Sigmoid colon (tissue), 6 donors: ENCODE measurements at regions not wholly inside any gene's neighbourhood (a gene's known extent, or its start where the extent isn't known, plus 50 kb on each side); places are given as distances from the start of the nearest gene placed in this dataset.
A peak's percentile ranks its signal among the peaks of the same experiment; 100 is the strongest.

ENCODE experiments used
- DNase-seq: peaks from one replicate; pipeline ENCODE4 v3.0.0-alpha.2; 2019
- H3K27ac ChIP-seq, 4 donors: fragments of 200-600 bp; sonication (generic); one replicate each; pipeline ENCODE4 v1.5.1; 2016 to 2019; ENCODE audit warnings: mild to moderate bottlenecking in 1 of 4
- H3K27me3 ChIP-seq, 3 donors: fragments of 200-600 bp; sonication (generic); one replicate each; pipeline ENCODE4 v1.5.1; 2019; ENCODE audit warnings: mild to moderate bottlenecking in 1 of 3
- H3K36me3 ChIP-seq, 4 donors: fragments of 200-600 bp; sonication (generic); one replicate each; pipeline ENCODE4 v1.5.1; 2016 to 2019
- H3K4me1 ChIP-seq, 4 donors: fragments of 200-600 bp; sonication (generic); one replicate each; pipeline ENCODE4 v1.5.1; 2017 to 2019
- H3K4me3 ChIP-seq, 4 donors: fragments of 200-600 bp; sonication (generic); one replicate each; pipeline ENCODE4 v1.5.1; 2017 to 2019; ENCODE audit warnings: mild to moderate bottlenecking in 2 of 4, moderate library complexity in 1 of 4
- H3K9me3 ChIP-seq, 4 donors: fragments of 200-600 bp in 3 of 4; sonication (generic) in 3 of 4; one replicate each; pipeline versions ENCODE4 v1.5.1 to v1.6.1; 2013 to 2019
- EP300 ChIP-seq, 4 donors: sonication (generic); formaldehyde crosslinking; IDR thresholded peaks; one replicate each; pipeline ENCODE4 v1.6.1; 2017; ENCODE audit warnings: antibody characterized with exemption in 4 of 4
- POLR2A ChIP-seq, 2 donors: fragments of 450-650 bp; IDR thresholded peaks; one replicate each; pipeline ENCODE4 v1.6.1; 2016; ENCODE audit warnings: antibody characterized with exemption in 2 of 2, mild to moderate bottlenecking in 2 of 2, moderate library complexity in 2 of 2
- POLR2AphosphoS5 ChIP-seq, 4 donors: sonication (generic); formaldehyde crosslinking; IDR thresholded peaks; one replicate each; pipeline ENCODE4 v1.6.1; 2017; ENCODE audit warnings: antibody characterized with exemption in 4 of 4
- WGBS, 2 donors: extraction: QIAGEN DNeasy Blood & Tissue Kit; methylation state at CpG; one replicate each; pipeline ENCODE4 v1.1.7; 2013; 5-methylcytosine and 5-hydroxymethylcytosine counted together
- intact Hi-C: fragments of 100-400 bp; cut with DNase I; formaldehyde crosslinking; loops from one replicate; pipeline ENCODE4 v1.15.1; 2023
- TF ChIP-seq, protein P1 (sequence below), 4 experiments: fragments of 450-650 bp in 3 of 4; fragments of 200-600 bp in 1 of 4; IDR thresholded peaks; one replicate each; pipeline ENCODE4 v1.5.1; 2016 to 2019; ENCODE audit warnings: antibody characterized with exemption in 4 of 4, mild to moderate bottlenecking in 3 of 4, moderate library complexity in 2 of 4
- donor health status: healthy with polysubstance abuse.
- donor health status: healthy.

GRCh38 chr17:69760562-69760961, 314.5 kb upstream of the KCNJ16 start:
- 76 to 92% methylated on average over 1 of the region's 1 CpG for WGBS, 2 donors
- Histone ChIP-seq H3K4me1 (peaks cover 0 to 13% (median 6%) of the 10 kb centered on the region in 4 donors), H3K27me3 (no peaks in the 10 kb centered on the region), H3K4me3 (no peak overlapping the region), H3K9me3 (no peaks in the 10 kb centered on the region), H3K27ac (no peak overlapping the region), H3K36me3 (no peaks in the 10 kb centered on the region)
- DNase-seq = no peak
- TF ChIP-seq POLR2A (IDR thresholded peaks at IDR 0.05) (no peak), EP300 (IDR thresholded peaks at IDR 0.05) (no peak), POLR2AphosphoS5 (IDR thresholded peaks at IDR 0.05) (no peak)
- TF ChIP-seq, protein P1, sequence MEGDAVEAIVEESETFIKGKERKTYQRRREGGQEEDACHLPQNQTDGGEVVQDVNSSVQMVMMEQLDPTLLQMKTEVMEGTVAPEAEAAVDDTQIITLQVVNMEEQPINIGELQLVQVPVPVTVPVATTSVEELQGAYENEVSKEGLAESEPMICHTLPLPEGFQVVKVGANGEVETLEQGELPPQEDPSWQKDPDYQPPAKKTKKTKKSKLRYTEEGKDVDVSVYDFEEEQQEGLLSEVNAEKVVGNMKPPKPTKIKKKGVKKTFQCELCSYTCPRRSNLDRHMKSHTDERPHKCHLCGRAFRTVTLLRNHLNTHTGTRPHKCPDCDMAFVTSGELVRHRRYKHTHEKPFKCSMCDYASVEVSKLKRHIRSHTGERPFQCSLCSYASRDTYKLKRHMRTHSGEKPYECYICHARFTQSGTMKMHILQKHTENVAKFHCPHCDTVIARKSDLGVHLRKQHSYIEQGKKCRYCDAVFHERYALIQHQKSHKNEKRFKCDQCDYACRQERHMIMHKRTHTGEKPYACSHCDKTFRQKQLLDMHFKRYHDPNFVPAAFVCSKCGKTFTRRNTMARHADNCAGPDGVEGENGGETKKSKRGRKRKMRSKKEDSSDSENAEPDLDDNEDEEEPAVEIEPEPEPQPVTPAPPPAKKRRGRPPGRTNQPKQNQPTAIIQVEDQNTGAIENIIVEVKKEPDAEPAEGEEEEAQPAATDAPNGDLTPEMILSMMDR (IDR thresholded peaks at IDR 0.05) = no peak
- intact Hi-C loops = no loop called here

DNA sequence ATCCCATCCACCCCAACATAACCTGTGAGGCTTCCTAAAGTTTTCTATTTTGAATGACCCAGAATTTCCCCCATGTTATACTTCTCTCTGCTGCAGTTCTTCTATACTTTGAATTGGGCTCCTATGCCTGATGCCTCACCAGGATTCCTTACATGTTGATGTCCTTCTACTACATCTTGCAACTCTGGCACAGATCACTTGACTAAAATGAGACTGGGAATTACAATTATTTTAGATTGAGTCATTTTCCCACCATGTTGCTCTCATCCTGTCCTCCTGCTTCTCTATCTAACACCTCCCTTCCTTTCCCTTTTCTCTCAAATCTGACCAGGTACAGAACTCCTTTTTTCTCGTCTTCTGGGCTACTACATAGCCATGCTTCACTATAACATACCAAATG, 314.0 kb upstream of the KCNJ16 start:
- H3K36me3 ChIP-seq = no peaks in the 10 kb centered on the region
- peaks cover 0 to 13% (median 6%) of the 10 kb centered on the region in 4 donors for H3K4me1 ChIP-seq
- no peak overlapping the region for H3K4me3 ChIP-seq
- intact Hi-C loops = no loop called here
- 54 to 73% methylated on average over 1 of the region's 1 CpG for WGBS, 2 donors
- TF ChIP-seq POLR2A (IDR thresholded peaks at IDR 0.05) = no peak
- no peak for TF ChIP-seq POLR2AphosphoS5 (IDR thresholded peaks at IDR 0.05)
- TF ChIP-seq, protein P1 (IDR thresholded peaks at IDR 0.05) = no peak
- no peak for TF ChIP-seq EP300 (IDR thresholded peaks at IDR 0.05)
- H3K27me3 ChIP-seq = no peaks in the 10 kb centered on the region
- H3K27ac ChIP-seq = peak overlapping the region in 1 of 4 donors; percentile 55
- no peaks in the 10 kb centered on the region for H3K9me3 ChIP-seq
- no peak for DNase-seq

- H3K4me1 ChIP-seq = peaks cover 0 to 13% (median 6%) of the 10 kb centered on the region in 4 donors
- no peaks in the 10 kb centered on the region for H3K27me3 ChIP-seq
- DNase-seq = no peak
- 67 to 72% methylated on average over 4 of the region's 4 CpGs for WGBS, 2 donors
- no peak overlapping the region for H3K4me3 ChIP-seq
- no peaks in the 10 kb centered on the region for H3K9me3 ChIP-seq
- no peaks in the 10 kb centered on the region for H3K36me3 ChIP-seq
- no peak for TF ChIP-seq EP300 (IDR thresholded peaks at IDR 0.05)
- TF ChIP-seq POLR2AphosphoS5 (IDR thresholded peaks at IDR 0.05) = peak in 3 of 4 donors; percentile 8 to 37 (median 23)
- intact Hi-C loops = no loop called here
- H3K27ac ChIP-seq = peak overlapping the region in 1 of 4 donors; percentile 55
These were observed 313.2 kb upstream of the KCNJ16 start for GRCh38 chr17:69761767-69762321.

DNA sequence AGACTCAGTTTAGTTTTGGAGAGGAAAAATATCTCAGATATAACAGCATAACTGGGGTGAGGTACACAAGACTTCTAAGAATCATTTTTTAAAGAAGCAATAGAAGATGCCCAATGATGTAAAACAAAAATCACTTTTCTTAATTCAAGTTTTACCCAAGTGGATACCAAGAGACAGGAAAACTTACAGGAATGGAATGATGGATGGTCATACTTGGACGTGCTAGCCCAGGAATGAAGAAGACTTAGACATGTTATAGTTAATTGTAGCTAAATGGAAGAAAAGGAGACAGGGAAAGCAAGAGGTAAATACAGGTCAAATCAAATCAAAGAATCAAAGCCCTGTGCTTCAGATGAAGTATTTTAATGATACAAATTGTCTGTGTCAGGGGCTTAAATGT, 312.7 kb upstream of the KCNJ16 start:
- no peak for DNase-seq
- H3K4me3 ChIP-seq = no peak overlapping the region
- H3K27ac ChIP-seq = peak overlapping the region in 1 of 4 donors; percentile 42
- no peaks in the 10 kb centered on the region for H3K27me3 ChIP-seq
- 46 to 73% methylated on average over 1 of the region's 1 CpG for WGBS, 2 donors
- intact Hi-C loops = no loop called here
- no peaks in the 10 kb centered on the region for H3K36me3 ChIP-seq
- H3K4me1 ChIP-seq = peaks cover 0 to 13% (median 6%) of the 10 kb centered on the region in 4 donors
- TF ChIP-seq POLR2A (IDR thresholded peaks at IDR 0.05) = no peak
- TF ChIP-seq, protein P1 (IDR thresholded peaks at IDR 0.05) = no peak
- TF ChIP-seq POLR2AphosphoS5 (IDR thresholded peaks at IDR 0.05) = no peak
- TF ChIP-seq EP300 (IDR thresholded peaks at IDR 0.05) = no peak
- H3K9me3 ChIP-seq = no peaks in the 10 kb centered on the region

DNA sequence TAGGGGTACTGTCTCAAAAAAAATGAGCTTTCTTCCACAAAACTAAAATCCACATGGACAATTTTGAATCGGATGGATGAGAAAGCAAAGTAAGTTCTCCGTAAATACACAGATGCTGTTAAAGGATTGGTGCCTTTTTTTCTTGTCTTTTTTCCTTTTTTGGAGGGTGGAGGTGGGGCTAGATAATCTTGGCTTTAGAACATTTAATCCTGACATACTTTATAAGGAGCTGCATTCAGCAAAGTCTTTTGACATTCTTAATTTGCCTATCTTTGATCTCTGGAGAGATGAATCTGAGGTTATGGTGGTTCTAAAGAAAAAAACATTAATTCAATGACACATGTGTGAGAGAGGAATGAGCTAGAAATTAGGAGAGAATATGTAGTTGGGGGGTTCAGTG, 312.3 kb upstream of the KCNJ16 start:
- 72 to 94% methylated on average over 2 of the region's 2 CpGs for WGBS, 2 donors
- intact Hi-C loops = no loop called here
- H3K4me3 ChIP-seq = no peak overlapping the region
- peak overlapping the region in 1 of 4 donors; percentile 42 for H3K27ac ChIP-seq
- no peaks in the 10 kb centered on the region for H3K9me3 ChIP-seq
- TF ChIP-seq POLR2AphosphoS5 (IDR thresholded peaks at IDR 0.05) (no peak), POLR2A (IDR thresholded peaks at IDR 0.05) (no peak), EP300 (IDR thresholded peaks at IDR 0.05) (no peak)
- TF ChIP-seq, protein P1 (IDR thresholded peaks at IDR 0.05) = no peak
- peaks cover 0 to 13% (median 6%) of the 10 kb centered on the region in 4 donors for H3K4me1 ChIP-seq
- no peaks in the 10 kb centered on the region for H3K36me3 ChIP-seq
- no peaks in the 10 kb centered on the region for H3K27me3 ChIP-seq
- DNase-seq = no peak
